ENCODE measurements at regions not wholly inside any gene's neighbourhood (a gene's known extent, or its start where the extent isn't known, plus 50 kb on each side); places are given as distances from the start of the nearest gene placed in this dataset.

DNA sequence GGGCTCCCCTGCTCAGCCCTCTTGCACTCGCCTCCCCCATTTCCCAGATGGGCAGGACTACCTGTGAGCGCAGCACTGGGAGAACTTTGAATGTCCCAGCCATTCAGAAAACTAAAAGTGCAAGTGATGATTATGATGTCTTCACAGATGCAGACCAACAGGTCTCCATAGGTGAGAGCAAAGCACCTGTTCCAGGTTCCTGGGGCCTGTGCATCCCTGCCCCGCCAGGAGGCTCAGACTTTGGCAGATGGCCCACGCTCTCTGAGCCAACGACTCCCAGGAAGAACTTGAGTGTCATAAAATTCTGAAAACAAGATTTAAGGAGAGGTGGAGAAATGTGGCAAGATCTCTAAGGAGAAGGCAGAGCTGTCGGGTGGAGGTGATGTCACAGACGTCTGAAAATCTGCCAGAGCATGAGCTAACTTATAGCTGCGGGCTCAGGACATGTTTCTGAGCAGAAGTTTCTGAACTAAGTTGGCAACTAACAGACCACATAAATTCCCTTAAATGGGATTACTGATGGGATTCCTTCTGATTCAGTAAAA, 110.8 kb upstream of the IGF1R start:
- H3K4me1 ChIP-seq (replicated peaks; ENCODE audit: insufficient read depth) = no peaks in the 10 kb centered on the region
- CTCF ChIA-PET = no interaction called here

DNA sequence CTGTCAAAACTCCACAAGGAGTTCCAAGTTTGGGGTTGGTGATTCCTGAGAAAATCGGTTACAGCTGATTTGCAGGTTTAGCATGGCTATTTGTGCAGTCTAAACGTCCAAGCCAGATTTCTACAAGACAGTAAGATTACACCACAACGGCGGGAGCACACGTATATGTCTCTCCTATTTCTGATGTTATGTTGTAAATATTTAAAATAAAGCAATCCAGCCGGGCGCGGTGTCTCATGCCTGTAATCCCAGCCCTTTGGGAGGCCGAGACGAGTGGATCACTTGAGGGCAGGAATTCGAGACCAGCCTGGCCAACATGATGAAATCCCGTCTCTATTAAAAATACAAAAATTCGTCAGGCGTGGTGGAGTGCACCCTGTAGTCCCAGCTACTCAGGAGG, 106.8 kb upstream of the IGF1R start:
- no peak overlapping the region for H3K27ac ChIP-seq
- H3K4me2 ChIP-seq = no peak overlapping the region
- H3K79me2 ChIP-seq (ENCODE audit: low read depth) = no peaks in the 10 kb centered on the region
- intact Hi-C loops (cut with micrococcal nuclease; ENCODE audit: unreplicated experiment) = no loop called here
- DNase-seq = no peak
- H3K4me1 ChIP-seq (replicated peaks; ENCODE audit: insufficient read depth) = no peaks in the 10 kb centered on the region
- ChIA-PET CTCF (no interaction called here), POLR2A (ENCODE audit: unreplicated experiment) (no interaction called here)
- H4K20me1 ChIP-seq (ENCODE audit: insufficient read depth) = no peaks in the 10 kb centered on the region
- no peaks in the 10 kb centered on the region for H3K9me3 ChIP-seq (ENCODE audit: insufficient read depth, low read depth)
- TF ChIP-seq, protein P1, sequence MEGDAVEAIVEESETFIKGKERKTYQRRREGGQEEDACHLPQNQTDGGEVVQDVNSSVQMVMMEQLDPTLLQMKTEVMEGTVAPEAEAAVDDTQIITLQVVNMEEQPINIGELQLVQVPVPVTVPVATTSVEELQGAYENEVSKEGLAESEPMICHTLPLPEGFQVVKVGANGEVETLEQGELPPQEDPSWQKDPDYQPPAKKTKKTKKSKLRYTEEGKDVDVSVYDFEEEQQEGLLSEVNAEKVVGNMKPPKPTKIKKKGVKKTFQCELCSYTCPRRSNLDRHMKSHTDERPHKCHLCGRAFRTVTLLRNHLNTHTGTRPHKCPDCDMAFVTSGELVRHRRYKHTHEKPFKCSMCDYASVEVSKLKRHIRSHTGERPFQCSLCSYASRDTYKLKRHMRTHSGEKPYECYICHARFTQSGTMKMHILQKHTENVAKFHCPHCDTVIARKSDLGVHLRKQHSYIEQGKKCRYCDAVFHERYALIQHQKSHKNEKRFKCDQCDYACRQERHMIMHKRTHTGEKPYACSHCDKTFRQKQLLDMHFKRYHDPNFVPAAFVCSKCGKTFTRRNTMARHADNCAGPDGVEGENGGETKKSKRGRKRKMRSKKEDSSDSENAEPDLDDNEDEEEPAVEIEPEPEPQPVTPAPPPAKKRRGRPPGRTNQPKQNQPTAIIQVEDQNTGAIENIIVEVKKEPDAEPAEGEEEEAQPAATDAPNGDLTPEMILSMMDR (conservative IDR thresholded peaks at IDR 0.05) = no peak
- no peak for TF ChIP-seq EZH2 (IDR thresholded peaks at IDR 0.05; ENCODE audit: low read depth)
- no peaks in the 10 kb centered on the region for H3K9me2 ChIP-seq (ENCODE audit: insufficient read depth)
- peaks cover 83% of the 10 kb centered on the region for H3K27me3 ChIP-seq (ENCODE audit: insufficient read depth, low read depth)
- H3K36me3 ChIP-seq (ENCODE audit: low read depth) = no peaks in the 10 kb centered on the region
- H3F3A ChIP-seq (ENCODE audit: insufficient read depth, low read depth) = no peaks in the 10 kb centered on the region
- no peak overlapping the region for H2AFZ ChIP-seq
- H3K4me3 ChIP-seq = no peak overlapping the region
- BruUV-seq (replicated peaks) = no TSS peak

More for the DNA sequence above, 110.8 kb upstream of the IGF1R start:
- intact Hi-C loops (cut with micrococcal nuclease; ENCODE audit: unreplicated experiment) = no loop called here
- Histone ChIP-seq H3K9me3 (ENCODE audit: insufficient read depth, low read depth) (no peaks in the 10 kb centered on the region), H3K4me2 (no peak overlapping the region), H3K36me3 (ENCODE audit: low read depth) (no peaks in the 10 kb centered on the region), H4K20me1 (ENCODE audit: insufficient read depth) (no peaks in the 10 kb centered on the region), H3K9me2 (ENCODE audit: insufficient read depth) (no peaks in the 10 kb centered on the region), H3K79me2 (ENCODE audit: low read depth) (no peaks in the 10 kb centered on the region), H2AFZ (no peak overlapping the region), H3F3A (ENCODE audit: insufficient read depth, low read depth) (no peaks in the 10 kb centered on the region), H3K27ac (no peak overlapping the region), H3K4me3 (no peak overlapping the region), H3K27me3 (ENCODE audit: insufficient read depth, low read depth) (peaks cover 81% of the 10 kb centered on the region)
- no peak for DNase-seq
- POLR2A ChIA-PET (ENCODE audit: unreplicated experiment) = no interaction called here
- BruUV-seq (replicated peaks) = no TSS peak
- TF ChIP-seq, protein P1 (conservative IDR thresholded peaks at IDR 0.05) = no peak
- TF ChIP-seq EZH2 (IDR thresholded peaks at IDR 0.05; ENCODE audit: low read depth) = no peak

- no peaks in the 10 kb centered on the region for H4K20me1 ChIP-seq (ENCODE audit: insufficient read depth)
- H3K79me2 ChIP-seq (ENCODE audit: low read depth) = no peaks in the 10 kb centered on the region
- ChIA-PET CTCF (no interaction called here), POLR2A (ENCODE audit: unreplicated experiment) (no interaction called here)
- no peak overlapping the region for H3K27ac ChIP-seq
- no peaks in the 10 kb centered on the region for H3K9me3 ChIP-seq (ENCODE audit: insufficient read depth, low read depth)
- H3K36me3 ChIP-seq (ENCODE audit: low read depth) = no peaks in the 10 kb centered on the region
- H3K9me2 ChIP-seq (ENCODE audit: insufficient read depth) = no peaks in the 10 kb centered on the region
- H3K4me1 ChIP-seq (replicated peaks; ENCODE audit: insufficient read depth) = no peaks in the 10 kb centered on the region
- no peak overlapping the region for H3K4me2 ChIP-seq
- no peak overlapping the region for H3K4me3 ChIP-seq
- H3K27me3 ChIP-seq (ENCODE audit: insufficient read depth, low read depth) = peaks cover 83% of the 10 kb centered on the region
- BruUV-seq (replicated peaks) = no TSS peak
- intact Hi-C loops (cut with micrococcal nuclease; ENCODE audit: unreplicated experiment) = no loop called here
- no peak overlapping the region for H2AFZ ChIP-seq
- H3F3A ChIP-seq (ENCODE audit: insufficient read depth, low read depth) = no peaks in the 10 kb centered on the region
- TF ChIP-seq, protein P1 (conservative IDR thresholded peaks at IDR 0.05) = no peak
- TF ChIP-seq EZH2 (IDR thresholded peaks at IDR 0.05; ENCODE audit: low read depth) = no peak
- DNase-seq = no peak
Measured at GRCh38 chr15:98543237-98543636, 105.1 kb upstream of the IGF1R start.
